SH-SY5Y (cell line): ENCODE measurements at regions not wholly inside any gene's neighbourhood (a gene's known extent, or its start where the extent isn't known, plus 50 kb on each side); places are given as distances from the start of the nearest gene placed in this dataset.

Experiments used
- GATA2 ChIP-seq: IDR thresholded peaks from 2 replicates; pipeline ENCODE4 v1.6.1; 2011; ENCODE audit warnings: mild to moderate bottlenecking, low read depth, low read length
- GATA3 ChIP-seq: IDR thresholded peaks from 2 replicates; pipeline ENCODE4 v1.6.1; 2011; ENCODE audit warnings: low read depth, mild to moderate bottlenecking, low read length, moderate library complexity

GRCh38 chr1:105436589-105437259 lies 1619.8 kb upstream of the PRMT6 start:
- TF ChIP-seq GATA2 = no peak
- no peak for TF ChIP-seq GATA3
